ENCODE measurements at regions not wholly inside any gene's neighbourhood (a gene's known extent, or its start where the extent isn't known, plus 50 kb on each side); places are given as distances from the start of the nearest gene placed in this dataset.

DNA sequence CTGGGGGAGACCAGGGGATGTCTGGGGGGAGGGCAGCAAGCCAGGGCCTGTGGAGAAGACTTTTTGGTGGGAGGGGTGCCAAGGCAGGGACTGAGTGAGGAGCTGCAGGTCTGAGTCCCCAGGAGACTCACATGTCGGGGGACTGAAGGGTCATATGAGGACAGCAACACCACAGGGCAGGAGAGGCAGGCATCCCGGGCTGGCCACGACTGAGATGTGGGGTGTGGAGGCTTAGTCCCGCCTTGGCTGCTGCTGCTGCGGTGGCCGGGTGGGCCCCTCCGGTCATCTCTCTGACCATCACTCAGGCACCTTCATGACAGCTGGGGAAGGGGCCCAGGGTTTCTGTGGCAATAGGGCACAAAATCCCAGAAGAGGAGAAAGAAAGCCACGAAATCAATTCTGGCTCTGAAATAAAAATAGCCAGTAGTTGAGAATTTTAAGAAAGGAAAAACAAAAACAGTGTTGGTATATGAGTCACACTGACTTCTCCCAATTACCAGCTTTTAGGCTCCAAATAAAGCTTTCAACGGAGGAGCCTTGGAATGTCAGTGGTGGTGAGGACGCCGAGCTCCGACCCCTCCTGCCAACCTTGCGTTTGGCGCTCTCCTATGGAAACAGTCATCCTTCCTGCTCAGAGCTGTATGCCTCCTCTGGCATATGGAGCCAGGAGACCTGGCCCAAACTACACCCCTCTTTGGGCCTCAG is 52.9 kb upstream of the ITGA11 start:
- H3K4me1 Mint-ChIP-seq (ENCODE audit: low read depth, unreplicated experiment): no peaks in the 10 kb centered on the region
- Histone ChIP-seq H3K27me3 (replicated peaks; ENCODE audit: control insufficient read depth, insufficient read depth, low read length) (no peaks in the 10 kb centered on the region; the same call in none of the 2 replicates), H3K4me1 (no peaks in the 10 kb centered on the region), H3K4me3 (ENCODE audit: low read depth, low read length) (no peak overlapping the region), H3K36me3 (ENCODE audit: control insufficient read depth, insufficient read depth, low read length) (no peaks in the 10 kb centered on the region), H3K9me3 (no peaks in the 10 kb centered on the region)
- no peak overlapping the region for H3K27ac Mint-ChIP-seq (ENCODE audit: unreplicated experiment)
- intact Hi-C loops (cut with micrococcal nuclease; ENCODE audit: unreplicated experiment): no loop called here
- H3K36me3 Mint-ChIP-seq (ENCODE audit: insufficient read depth, unreplicated experiment): no peaks in the 10 kb centered on the region
- peaks cover 7% of the 10 kb centered on the region for H3K9me3 Mint-ChIP-seq (ENCODE audit: unreplicated experiment)
- TF ChIP-seq, protein P1, sequence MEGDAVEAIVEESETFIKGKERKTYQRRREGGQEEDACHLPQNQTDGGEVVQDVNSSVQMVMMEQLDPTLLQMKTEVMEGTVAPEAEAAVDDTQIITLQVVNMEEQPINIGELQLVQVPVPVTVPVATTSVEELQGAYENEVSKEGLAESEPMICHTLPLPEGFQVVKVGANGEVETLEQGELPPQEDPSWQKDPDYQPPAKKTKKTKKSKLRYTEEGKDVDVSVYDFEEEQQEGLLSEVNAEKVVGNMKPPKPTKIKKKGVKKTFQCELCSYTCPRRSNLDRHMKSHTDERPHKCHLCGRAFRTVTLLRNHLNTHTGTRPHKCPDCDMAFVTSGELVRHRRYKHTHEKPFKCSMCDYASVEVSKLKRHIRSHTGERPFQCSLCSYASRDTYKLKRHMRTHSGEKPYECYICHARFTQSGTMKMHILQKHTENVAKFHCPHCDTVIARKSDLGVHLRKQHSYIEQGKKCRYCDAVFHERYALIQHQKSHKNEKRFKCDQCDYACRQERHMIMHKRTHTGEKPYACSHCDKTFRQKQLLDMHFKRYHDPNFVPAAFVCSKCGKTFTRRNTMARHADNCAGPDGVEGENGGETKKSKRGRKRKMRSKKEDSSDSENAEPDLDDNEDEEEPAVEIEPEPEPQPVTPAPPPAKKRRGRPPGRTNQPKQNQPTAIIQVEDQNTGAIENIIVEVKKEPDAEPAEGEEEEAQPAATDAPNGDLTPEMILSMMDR (IDR thresholded peaks at IDR 0.05; ENCODE audit: insufficient read depth in 1 of 2, low read depth in 1 of 2, low read length in 1 of 2, severe bottlenecking in 1 of 2, unreplicated experiment in 1 of 2): no peak
- H3K4me3 Mint-ChIP-seq (ENCODE audit: unreplicated experiment): no peak overlapping the region
- DNase-seq: no peak
- ChIA-PET POLR2A (no interaction called here), CTCF (interaction anchor here (0.7 kb wide), 1 partner anchor 296 kb away, joined by 3 read pairs; no protein-coding TSS in a partner anchor)
- peaks cover 22% of the 10 kb centered on the region for H3K27me3 Mint-ChIP-seq (ENCODE audit: insufficient read depth, unreplicated experiment)
- no TSS peak for BruUV-seq (replicated peaks)

DNA sequence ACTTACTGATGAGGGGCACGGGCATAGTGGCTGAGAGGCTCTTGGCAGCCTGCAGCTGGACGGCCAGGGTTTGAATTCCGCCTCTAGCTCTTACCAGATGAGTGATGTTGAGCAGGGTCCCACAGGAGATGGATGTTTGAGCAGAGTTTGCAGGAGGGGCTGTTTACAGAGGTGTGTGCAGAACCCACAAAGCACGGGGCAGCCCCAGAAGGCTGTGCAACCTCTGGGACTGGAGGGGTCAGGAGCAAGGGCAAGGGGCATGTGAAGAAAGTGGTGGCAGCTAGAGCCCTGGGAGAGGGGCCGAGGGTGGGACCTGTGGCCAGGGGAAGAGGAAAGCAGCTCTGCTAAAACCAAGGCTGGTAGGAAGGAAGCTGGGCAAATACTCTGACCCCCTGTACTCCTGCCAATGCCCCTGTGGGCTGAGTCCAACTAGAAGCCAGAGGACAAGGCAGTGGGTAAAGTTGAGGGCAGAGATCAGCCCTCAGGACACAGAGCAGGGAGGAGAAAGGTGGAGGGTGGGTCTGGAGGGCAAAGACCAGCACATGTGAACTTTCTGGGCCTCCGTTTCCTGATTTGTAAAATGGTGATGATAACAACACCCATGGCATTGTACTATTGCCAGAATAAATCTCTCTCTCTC is 53.9 kb upstream of the ITGA11 start:
- Histone ChIP-seq H3K4me3 (ENCODE audit: low read depth, low read length) (no peak overlapping the region), H3K4me1 (no peaks in the 10 kb centered on the region), H3K36me3 (ENCODE audit: control insufficient read depth, insufficient read depth, low read length) (no peaks in the 10 kb centered on the region), H3K27me3 (replicated peaks; ENCODE audit: control insufficient read depth, insufficient read depth, low read length) (no peaks in the 10 kb centered on the region; the same call in 1 of the 2 replicates), H3K9me3 (no peaks in the 10 kb centered on the region)
- no peaks in the 10 kb centered on the region for H3K36me3 Mint-ChIP-seq (ENCODE audit: insufficient read depth, unreplicated experiment)
- intact Hi-C loops (cut with micrococcal nuclease; ENCODE audit: unreplicated experiment): no loop called here
- no TSS peak for BruUV-seq (replicated peaks)
- H3K9me3 Mint-ChIP-seq (ENCODE audit: unreplicated experiment): peaks cover 7% of the 10 kb centered on the region
- POLR2A ChIA-PET: no interaction called here
- CTCF ChIA-PET: no interaction called here
- TF ChIP-seq, protein P1 (IDR thresholded peaks at IDR 0.05; ENCODE audit: insufficient read depth in 1 of 2, low read depth in 1 of 2, low read length in 1 of 2, severe bottlenecking in 1 of 2, unreplicated experiment in 1 of 2): no peak
- H3K4me3 Mint-ChIP-seq (ENCODE audit: unreplicated experiment): no peak overlapping the region
- no peak for DNase-seq
- no peak overlapping the region for H3K27ac Mint-ChIP-seq (ENCODE audit: unreplicated experiment)
- H3K4me1 Mint-ChIP-seq (ENCODE audit: low read depth, unreplicated experiment): no peaks in the 10 kb centered on the region
- peaks cover 22% of the 10 kb centered on the region for H3K27me3 Mint-ChIP-seq (ENCODE audit: insufficient read depth, unreplicated experiment)

DNA sequence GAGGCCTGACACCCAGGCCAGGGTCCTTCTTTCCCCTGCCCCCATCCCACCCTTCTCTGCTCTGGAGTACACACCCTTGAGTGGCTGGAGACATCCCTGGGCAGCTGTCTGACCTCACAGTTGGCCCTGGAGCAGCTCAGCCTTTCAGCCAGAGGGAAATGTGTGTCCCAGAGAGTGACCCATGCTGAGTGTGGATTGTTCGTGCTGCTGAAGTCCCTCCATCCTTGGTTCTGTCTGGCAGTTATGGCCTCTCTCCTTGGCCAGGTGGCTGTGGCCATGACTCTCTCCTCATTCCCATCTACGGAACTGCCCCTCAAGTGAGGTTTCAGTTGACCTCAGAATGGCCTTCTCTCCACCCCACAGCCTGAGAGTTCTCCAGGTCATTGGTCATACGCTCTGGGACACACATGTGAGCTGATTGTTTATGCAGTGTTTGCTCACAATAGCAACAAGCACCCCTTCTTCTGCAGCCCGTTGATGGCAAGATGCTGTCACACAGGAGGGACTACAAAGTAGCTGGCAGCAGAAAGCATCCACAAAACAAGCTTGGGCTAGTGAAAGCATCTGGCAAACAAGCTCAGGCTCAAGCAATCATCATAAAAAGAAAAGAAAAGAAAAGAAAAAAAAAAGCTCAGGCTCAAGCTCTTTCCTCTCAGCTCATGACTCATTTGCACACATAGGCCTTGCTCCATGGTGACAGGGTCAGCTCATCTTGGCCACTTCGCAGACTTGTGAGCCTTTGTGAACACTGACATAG is 55.3 kb upstream of the ITGA11 start:
- H3K36me3 Mint-ChIP-seq (ENCODE audit: insufficient read depth, unreplicated experiment): no peaks in the 10 kb centered on the region
- Histone ChIP-seq H3K4me3 (ENCODE audit: low read depth, low read length) (no peak overlapping the region), H3K9me3 (no peaks in the 10 kb centered on the region), H3K27me3 (replicated peaks; ENCODE audit: control insufficient read depth, insufficient read depth, low read length) (no peaks in the 10 kb centered on the region; the same call in 1 of the 2 replicates), H3K4me1 (no peaks in the 10 kb centered on the region), H3K36me3 (ENCODE audit: control insufficient read depth, insufficient read depth, low read length) (no peaks in the 10 kb centered on the region)
- intact Hi-C loops (cut with micrococcal nuclease; ENCODE audit: unreplicated experiment): no loop called here
- BruUV-seq (replicated peaks): no TSS peak
- H3K4me1 Mint-ChIP-seq (ENCODE audit: low read depth, unreplicated experiment): no peaks in the 10 kb centered on the region
- CTCF ChIA-PET: no interaction called here
- POLR2A ChIA-PET: no interaction called here
- TF ChIP-seq, protein P1 (IDR thresholded peaks at IDR 0.05; ENCODE audit: insufficient read depth in 1 of 2, low read depth in 1 of 2, low read length in 1 of 2, severe bottlenecking in 1 of 2, unreplicated experiment in 1 of 2): no peak
- H3K27me3 Mint-ChIP-seq (ENCODE audit: insufficient read depth, unreplicated experiment): peaks cover 21% of the 10 kb centered on the region
- no peak for DNase-seq
- peaks cover 7% of the 10 kb centered on the region for H3K9me3 Mint-ChIP-seq (ENCODE audit: unreplicated experiment)
- no peak overlapping the region for H3K27ac Mint-ChIP-seq (ENCODE audit: unreplicated experiment)
- no peak overlapping the region for H3K4me3 Mint-ChIP-seq (ENCODE audit: unreplicated experiment)
